ENCODE measurements at regions not wholly inside any gene's neighbourhood (a gene's known extent, or its start where the extent isn't known, plus 50 kb on each side); places are given as distances from the start of the nearest gene placed in this dataset.

GRCh38 chr2:189268763-189269162 is 89.2 kb upstream of the COL5A2 start:
- no peak overlapping the region for H3K27ac ChIP-seq
- TF ChIP-seq CTCF (IDR thresholded peaks at IDR 0.05) (no peak), ZFX (IDR thresholded peaks at IDR 0.05; ENCODE audit: borderline replicate concordance) (no peak)

GRCh38 chr2:189273734-189274133 is 94.2 kb upstream of the COL5A2 start:
- H3K27ac ChIP-seq = no peak overlapping the region
- TF ChIP-seq CTCF (IDR thresholded peaks at IDR 0.05) = no peak
- TF ChIP-seq ZFX (IDR thresholded peaks at IDR 0.05; ENCODE audit: borderline replicate concordance) = no peak

- H3K27ac ChIP-seq = no peak overlapping the region
- no peak for TF ChIP-seq ZFX (IDR thresholded peaks at IDR 0.05; ENCODE audit: borderline replicate concordance)
- TF ChIP-seq CTCF (IDR thresholded peaks at IDR 0.05) = no peak
Measured at GRCh38 chr2:189274361-189274760, 94.8 kb upstream of the COL5A2 start.

GRCh38 chr2:189276277-189276676 is 96.7 kb upstream of the COL5A2 start:
- TF ChIP-seq CTCF (IDR thresholded peaks at IDR 0.05) (no peak), ZFX (IDR thresholded peaks at IDR 0.05; ENCODE audit: borderline replicate concordance) (no peak)
- no peak overlapping the region for H3K27ac ChIP-seq

GRCh38 chr2:189281201-189281600 is 101.6 kb upstream of the COL5A2 start:
- H3K27ac ChIP-seq = no peak overlapping the region
- TF ChIP-seq CTCF (IDR thresholded peaks at IDR 0.05) = no peak
- no peak for TF ChIP-seq ZFX (IDR thresholded peaks at IDR 0.05; ENCODE audit: borderline replicate concordance)

- TF ChIP-seq ZFX (IDR thresholded peaks at IDR 0.05; ENCODE audit: borderline replicate concordance) (no peak), CTCF (IDR thresholded peaks at IDR 0.05) (no peak)
Measured at GRCh38 chr2:189285349-189285748, 105.8 kb upstream of the COL5A2 start.

GRCh38 chr2:189285962-189286645 is 106.5 kb upstream of the COL5A2 start:
- TF ChIP-seq CTCF (IDR thresholded peaks at IDR 0.05) = no peak
- TF ChIP-seq ZFX (IDR thresholded peaks at IDR 0.05; ENCODE audit: borderline replicate concordance) = no peak

More at GRCh38 chr2:189285349-189285748, 105.8 kb upstream of the COL5A2 start:
- no peak overlapping the region for H3K27ac ChIP-seq

More at GRCh38 chr2:189285962-189286645, 106.5 kb upstream of the COL5A2 start:
- H3K27ac ChIP-seq = no peak overlapping the region

Data from 22Rv1 (cell line).